ENCODE measurements at regions not wholly inside any gene's neighbourhood (a gene's known extent, or its start where the extent isn't known, plus 50 kb on each side); places are given as distances from the start of the nearest gene placed in this dataset.

DNA sequence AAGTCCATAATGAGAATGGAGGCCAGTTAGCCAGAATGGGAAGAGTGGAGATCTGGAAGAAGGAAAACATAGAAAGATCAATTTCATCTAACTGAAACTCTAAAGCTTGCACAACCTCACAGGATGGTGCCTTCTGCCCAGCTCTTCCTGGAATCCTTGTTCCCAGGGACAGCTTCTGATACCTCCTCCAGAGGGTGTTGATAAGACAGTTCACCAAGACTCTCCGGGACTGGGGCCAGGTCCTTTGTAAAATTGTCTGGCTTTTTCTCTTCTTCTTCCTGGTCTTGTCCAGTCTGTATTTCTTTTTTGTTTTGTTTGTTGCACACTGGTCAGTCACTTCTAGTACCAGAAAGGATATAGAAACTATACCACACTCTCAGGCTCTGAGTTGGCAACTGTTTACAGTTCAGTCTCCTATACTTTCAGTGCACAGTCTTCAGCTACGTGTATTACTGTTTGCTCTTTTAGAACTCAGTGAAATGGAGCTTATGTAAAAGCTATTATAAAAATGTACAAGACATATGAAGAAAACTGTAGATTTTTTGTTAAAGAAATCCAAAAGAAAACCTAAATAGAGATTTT lies 142.8 kb upstream of the RPL34 start:
- Histone ChIP-seq H3K4me1 (replicated peaks) (no peaks in the 10 kb centered on the region), H3K27ac (no peak overlapping the region), H3K27me3 (replicated peaks; ENCODE audit: insufficient read depth) (no peaks in the 10 kb centered on the region), H3K36me3 (no peaks in the 10 kb centered on the region), H3K9me3 (no peaks in the 10 kb centered on the region), H3K4me3 (no peak overlapping the region)
- intact Hi-C loops (cut with DNase I): no loop called here
- TF ChIP-seq POLR2A (IDR thresholded peaks at IDR 0.05): no peak
- TF ChIP-seq, protein P1, sequence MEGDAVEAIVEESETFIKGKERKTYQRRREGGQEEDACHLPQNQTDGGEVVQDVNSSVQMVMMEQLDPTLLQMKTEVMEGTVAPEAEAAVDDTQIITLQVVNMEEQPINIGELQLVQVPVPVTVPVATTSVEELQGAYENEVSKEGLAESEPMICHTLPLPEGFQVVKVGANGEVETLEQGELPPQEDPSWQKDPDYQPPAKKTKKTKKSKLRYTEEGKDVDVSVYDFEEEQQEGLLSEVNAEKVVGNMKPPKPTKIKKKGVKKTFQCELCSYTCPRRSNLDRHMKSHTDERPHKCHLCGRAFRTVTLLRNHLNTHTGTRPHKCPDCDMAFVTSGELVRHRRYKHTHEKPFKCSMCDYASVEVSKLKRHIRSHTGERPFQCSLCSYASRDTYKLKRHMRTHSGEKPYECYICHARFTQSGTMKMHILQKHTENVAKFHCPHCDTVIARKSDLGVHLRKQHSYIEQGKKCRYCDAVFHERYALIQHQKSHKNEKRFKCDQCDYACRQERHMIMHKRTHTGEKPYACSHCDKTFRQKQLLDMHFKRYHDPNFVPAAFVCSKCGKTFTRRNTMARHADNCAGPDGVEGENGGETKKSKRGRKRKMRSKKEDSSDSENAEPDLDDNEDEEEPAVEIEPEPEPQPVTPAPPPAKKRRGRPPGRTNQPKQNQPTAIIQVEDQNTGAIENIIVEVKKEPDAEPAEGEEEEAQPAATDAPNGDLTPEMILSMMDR (IDR thresholded peaks at IDR 0.05): no peak
- no peak for TF ChIP-seq POLR2AphosphoS5 (IDR thresholded peaks at IDR 0.05)
- DNase-seq (ENCODE audit: low spot score): no peak
- WGBS: 79% methylated on average over 2 of the region's 2 CpGs

DNA sequence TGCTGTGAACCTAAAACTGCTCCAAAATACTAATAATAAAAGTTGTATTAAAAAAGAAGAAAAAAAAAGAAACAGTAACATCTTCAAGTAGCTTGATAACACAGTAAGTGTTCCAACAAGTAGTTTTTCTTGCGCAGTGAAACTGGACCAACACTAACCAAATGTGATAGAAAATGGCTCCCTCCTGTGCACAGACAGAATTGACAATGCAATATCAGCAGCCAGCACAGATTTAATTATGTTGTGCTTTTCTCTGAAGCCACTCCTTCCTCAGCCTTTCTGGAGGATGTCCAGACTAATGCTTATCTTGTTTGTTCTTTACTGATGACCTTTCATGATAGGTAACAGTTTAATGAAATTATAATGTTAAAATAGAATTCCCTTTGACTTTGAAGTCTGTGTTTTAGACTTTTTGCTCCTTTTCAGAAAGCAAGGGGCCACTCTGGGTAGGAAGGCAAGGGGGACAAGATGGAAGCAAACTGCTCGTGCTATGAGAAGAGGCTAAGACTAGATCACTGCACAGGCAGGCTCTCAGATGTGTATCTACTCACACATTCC lies 147.1 kb upstream of the RPL34 start:
- H3K27ac ChIP-seq: no peak overlapping the region
- no peaks in the 10 kb centered on the region for H3K9me3 ChIP-seq
- no peak overlapping the region for H3K4me3 ChIP-seq
- 59% methylated on average over 2 of the region's 2 CpGs for WGBS
- no peaks in the 10 kb centered on the region for H3K27me3 ChIP-seq (replicated peaks; ENCODE audit: insufficient read depth)
- no peaks in the 10 kb centered on the region for H3K36me3 ChIP-seq
- no peak for DNase-seq (ENCODE audit: low spot score)
- TF ChIP-seq, protein P1 (IDR thresholded peaks at IDR 0.05): peak in 1 of 4 experiments; percentile 6
- TF ChIP-seq POLR2A (IDR thresholded peaks at IDR 0.05) (no peak), POLR2AphosphoS5 (IDR thresholded peaks at IDR 0.05) (no peak)
- H3K4me1 ChIP-seq (replicated peaks): no peaks in the 10 kb centered on the region
- intact Hi-C loops (cut with DNase I): no loop called here

DNA sequence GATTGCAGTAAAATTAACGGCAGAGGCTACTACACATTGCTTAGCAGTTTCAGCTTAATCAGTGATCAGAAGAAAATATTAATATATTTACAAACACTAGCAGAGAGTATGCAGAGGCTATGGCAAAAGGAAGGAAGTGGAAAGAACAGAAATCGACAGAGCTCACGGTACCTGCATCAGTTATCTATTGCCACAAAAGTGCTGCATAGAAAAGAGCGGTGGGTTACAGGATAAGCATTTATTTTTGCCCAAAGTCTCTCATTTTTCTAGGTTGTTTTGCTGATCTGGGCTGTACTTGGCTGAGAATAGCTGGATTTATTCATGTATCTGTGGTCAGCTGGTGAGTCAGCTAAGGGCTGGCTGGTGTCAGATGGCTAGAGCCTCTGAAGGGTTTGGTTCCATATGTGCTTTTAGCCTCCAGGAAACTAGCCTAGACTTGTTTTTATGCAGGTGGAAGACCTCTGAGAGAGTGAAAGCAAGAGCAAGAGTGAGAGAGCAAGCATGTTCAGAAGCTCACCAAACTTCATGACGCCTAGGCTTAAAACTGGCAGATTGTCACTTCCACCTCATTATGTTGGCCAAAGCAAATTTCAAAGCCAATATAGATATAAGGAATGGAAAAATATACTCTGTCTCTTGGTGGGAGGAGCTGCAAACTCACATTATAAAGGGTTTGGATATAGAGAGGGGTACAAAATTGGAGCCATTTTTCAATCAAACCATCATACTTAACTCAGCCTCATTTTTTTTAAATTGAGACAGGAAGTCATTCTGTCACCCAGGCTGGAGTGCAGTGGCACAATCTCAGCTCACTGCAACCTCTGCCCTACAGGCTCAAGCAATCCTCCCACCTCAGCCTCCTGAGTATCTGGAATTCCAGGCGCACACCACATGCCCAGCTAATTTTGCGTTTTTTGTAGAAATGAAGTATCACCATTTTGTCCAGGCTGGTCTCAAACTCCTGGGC lies 153.2 kb upstream of the RPL34 start:
- no peak for DNase-seq (ENCODE audit: low spot score)
- Histone ChIP-seq H3K9me3 (no peaks in the 10 kb centered on the region), H3K27ac (no peak overlapping the region), H3K4me3 (no peak overlapping the region), H3K4me1 (replicated peaks) (no peaks in the 10 kb centered on the region), H3K27me3 (replicated peaks; ENCODE audit: insufficient read depth) (peaks cover 4% of the 10 kb centered on the region), H3K36me3 (no peaks in the 10 kb centered on the region)
- intact Hi-C loops (cut with DNase I): no loop called here
- no peak for TF ChIP-seq POLR2A (IDR thresholded peaks at IDR 0.05)
- TF ChIP-seq POLR2AphosphoS5 (IDR thresholded peaks at IDR 0.05): no peak
- TF ChIP-seq, protein P1 (IDR thresholded peaks at IDR 0.05): no peak
- 87% methylated on average over 7 of the region's 7 CpGs for WGBS

DNA sequence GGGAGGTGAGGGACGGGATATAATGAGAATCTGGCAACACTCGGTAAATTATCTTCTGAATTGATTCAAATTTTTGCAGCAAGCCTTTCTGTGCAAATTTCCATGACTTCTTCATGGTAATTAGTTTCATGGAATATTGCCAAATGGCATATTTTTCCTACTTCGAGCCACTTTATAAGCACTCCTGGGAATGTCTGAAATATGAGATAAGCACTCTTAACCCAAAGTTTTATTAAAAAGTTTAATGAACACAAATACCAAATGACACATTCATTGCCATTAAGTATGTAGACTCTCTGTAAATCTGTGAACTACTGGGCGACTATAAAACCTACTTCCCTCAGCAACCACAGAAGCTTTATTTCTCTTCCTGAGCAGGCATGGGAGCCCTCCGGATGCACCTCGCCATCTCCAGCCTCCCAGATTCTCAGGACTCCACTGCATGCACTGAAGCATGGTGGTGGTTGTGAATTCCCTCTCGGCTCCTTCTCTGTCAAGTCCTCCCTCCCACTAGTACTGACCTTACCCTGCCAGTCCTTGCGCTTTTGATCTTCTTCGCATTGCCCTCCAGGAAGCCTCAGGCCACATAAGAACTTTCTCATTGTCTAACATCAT lies 154.4 kb upstream of the RPL34 start:
- Histone ChIP-seq H3K9me3 (no peaks in the 10 kb centered on the region), H3K4me1 (replicated peaks) (no peaks in the 10 kb centered on the region), H3K36me3 (no peaks in the 10 kb centered on the region), H3K27ac (no peak overlapping the region), H3K4me3 (no peak overlapping the region), H3K27me3 (replicated peaks; ENCODE audit: insufficient read depth) (peaks cover 4% of the 10 kb centered on the region)
- 65% methylated on average over 9 of the region's 9 CpGs for WGBS
- TF ChIP-seq POLR2AphosphoS5 (IDR thresholded peaks at IDR 0.05): no peak
- TF ChIP-seq, protein P1 (IDR thresholded peaks at IDR 0.05): no peak
- no peak for TF ChIP-seq POLR2A (IDR thresholded peaks at IDR 0.05)
- DNase-seq (ENCODE audit: low spot score): no peak
- intact Hi-C loops (cut with DNase I): no loop called here

Data from prostate gland (tissue), 2 donors.